ENCODE measurements at regions not wholly inside any gene's neighbourhood (a gene's known extent, or its start where the extent isn't known, plus 50 kb on each side); places are given as distances from the start of the nearest gene placed in this dataset.

DNA sequence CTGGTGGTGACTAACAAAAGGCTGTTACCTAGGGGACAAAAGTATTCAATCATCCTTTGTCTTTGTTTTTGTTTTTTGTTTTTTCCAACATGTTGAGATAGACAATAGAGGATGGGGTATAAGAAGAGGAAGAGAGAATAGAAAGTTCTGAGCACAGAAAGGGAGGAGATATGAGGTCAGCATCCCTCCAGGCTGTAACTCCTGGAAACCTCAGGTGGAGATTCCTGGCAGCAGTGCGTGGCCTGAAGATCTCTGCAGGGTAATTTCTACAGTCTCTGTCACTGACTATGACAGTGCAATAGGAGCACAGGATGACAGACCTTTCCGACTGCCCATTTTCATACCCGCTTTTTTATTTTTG is 112.1 kb downstream of the ADRB2 start:
- no peaks in the 10 kb centered on the region for H3K9me1 ChIP-seq (ENCODE audit: insufficient read depth, low read length)
- no peak overlapping the region for H3K4ac ChIP-seq (ENCODE audit: low read depth, low read length)
- no peak overlapping the region for H3K9ac ChIP-seq (ENCODE audit: low read depth, low read length)
- 83% methylated on average over 1 of the region's 3 CpGs; no CpG with 5 or more reads in 1 of the 2 experiments for WGBS, 2 experiments (ENCODE audit: extremely low coverage in 2 of 2, insufficient read length in 1 of 2)
- BruUV-seq (replicated peaks): no TSS peak
- in situ Hi-C loops (cut with MboI; ENCODE audit: low sequenced_read_pairs): no loop called here
- no peak overlapping the region for H3K14ac ChIP-seq (replicated peaks; ENCODE audit: low read depth, low read length)
- H3K27me3 ChIP-seq (ENCODE audit: control insufficient read depth, insufficient read depth, low read length): no peaks in the 10 kb centered on the region
- H3K27ac ChIP-seq (ENCODE audit: insufficient read depth, low read length): no peak overlapping the region
- no peak overlapping the region for H2AFZ ChIP-seq (replicated peaks; ENCODE audit: low read length, poor library complexity)
- H4K20me1 ChIP-seq (ENCODE audit: insufficient read depth, low read length): no peaks in the 10 kb centered on the region
- no peak overlapping the region for H2BK120ac ChIP-seq (ENCODE audit: low read depth, low read length)
- no peak for TF ChIP-seq BHLHE40 (IDR thresholded peaks at IDR 0.05; ENCODE audit: low read depth, low read length)
- no peak for TF ChIP-seq POLR2A (IDR thresholded peaks at IDR 0.05; ENCODE audit: low read depth, low read length)
- TF ChIP-seq, protein P1, sequence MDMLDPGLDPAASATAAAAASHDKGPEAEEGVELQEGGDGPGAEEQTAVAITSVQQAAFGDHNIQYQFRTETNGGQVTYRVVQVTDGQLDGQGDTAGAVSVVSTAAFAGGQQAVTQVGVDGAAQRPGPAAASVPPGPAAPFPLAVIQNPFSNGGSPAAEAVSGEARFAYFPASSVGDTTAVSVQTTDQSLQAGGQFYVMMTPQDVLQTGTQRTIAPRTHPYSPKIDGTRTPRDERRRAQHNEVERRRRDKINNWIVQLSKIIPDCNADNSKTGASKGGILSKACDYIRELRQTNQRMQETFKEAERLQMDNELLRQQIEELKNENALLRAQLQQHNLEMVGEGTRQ (IDR thresholded peaks at IDR 0.05; ENCODE audit: low read depth, low read length): no peak
- no peak for TF ChIP-seq CHD1 (IDR thresholded peaks at IDR 0.05; ENCODE audit: low read depth, low read length)
- no peak for TF ChIP-seq MAFK (IDR thresholded peaks at IDR 0.05; ENCODE audit: low read depth, low read length)
- TF ChIP-seq, protein P2, sequence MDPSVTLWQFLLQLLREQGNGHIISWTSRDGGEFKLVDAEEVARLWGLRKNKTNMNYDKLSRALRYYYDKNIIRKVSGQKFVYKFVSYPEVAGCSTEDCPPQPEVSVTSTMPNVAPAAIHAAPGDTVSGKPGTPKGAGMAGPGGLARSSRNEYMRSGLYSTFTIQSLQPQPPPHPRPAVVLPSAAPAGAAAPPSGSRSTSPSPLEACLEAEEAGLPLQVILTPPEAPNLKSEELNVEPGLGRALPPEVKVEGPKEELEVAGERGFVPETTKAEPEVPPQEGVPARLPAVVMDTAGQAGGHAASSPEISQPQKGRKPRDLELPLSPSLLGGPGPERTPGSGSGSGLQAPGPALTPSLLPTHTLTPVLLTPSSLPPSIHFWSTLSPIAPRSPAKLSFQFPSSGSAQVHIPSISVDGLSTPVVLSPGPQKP (IDR thresholded peaks at IDR 0.05; ENCODE audit: borderline replicate concordance, low read depth, low read length): no peak
- TF ChIP-seq RCOR1 (IDR thresholded peaks at IDR 0.05; ENCODE audit: insufficient replicate concordance, low read length): no peak
- TF ChIP-seq CEBPB (IDR thresholded peaks at IDR 0.05; ENCODE audit: low read depth, low read length): no peak
- TF ChIP-seq RAD21 (IDR thresholded peaks at IDR 0.05; ENCODE audit: low read length): no peak
- no peak for TF ChIP-seq RFX5 (IDR thresholded peaks at IDR 0.05; ENCODE audit: low read depth, low read length)
- H3K18ac ChIP-seq (ENCODE audit: low read depth, low read length): no peak overlapping the region
- no peak overlapping the region for H3K56ac ChIP-seq (ENCODE audit: extremely low read depth, insufficient read depth, low read length)
- ChIA-PET CTCF (interaction anchor here (0.5 kb wide), 1 partner anchor 51 kb away, joined by 3 read pairs; no protein-coding TSS in a partner anchor), POLR2A (ENCODE audit: unreplicated experiment) (no interaction called here)
- no peak overlapping the region for H4K5ac ChIP-seq (ENCODE audit: low read depth, low read length)
- intact Hi-C loops (cut with micrococcal nuclease): no loop called here
- no peak overlapping the region for H4K91ac ChIP-seq (ENCODE audit: insufficient read depth, low read depth, low read length)
- H2BK20ac ChIP-seq (ENCODE audit: low read depth, low read length): no peak overlapping the region
- no peak overlapping the region for H2BK15ac ChIP-seq (ENCODE audit: low read depth, low read length)
- no peak overlapping the region for H4K8ac ChIP-seq (ENCODE audit: low read depth in 2 of 2, low read length in 2 of 2)
- H3K79me1 ChIP-seq (ENCODE audit: low read depth in 1 of 2, low read length in 2 of 2): no peaks in the 10 kb centered on the region
- no peak overlapping the region for H2BK5ac ChIP-seq (ENCODE audit: low read depth, low read length, poor library complexity, severe bottlenecking)
- dilution Hi-C loops (cut with HindIII; ENCODE audit: low sequenced_read_pairs, unreplicated experiment): no loop called here
- H2AK5ac ChIP-seq (ENCODE audit: low read depth, low read length): no peak overlapping the region
- H3K23ac ChIP-seq (ENCODE audit: low read depth, low read length): no peak overlapping the region
- H2AK9ac ChIP-seq (replicated peaks; ENCODE audit: low read depth, low read length, poor library complexity): no peak overlapping the region
- H3K9me3 ChIP-seq (ENCODE audit: control insufficient read depth, insufficient read depth, low read length): no peaks in the 10 kb centered on the region
- H3K36me3 ChIP-seq (ENCODE audit: control insufficient read depth, insufficient read depth, low read length): no peaks in the 10 kb centered on the region
- no peaks in the 10 kb centered on the region for H3K4me1 ChIP-seq (ENCODE audit: control insufficient read depth, insufficient read depth, low read length)
- DNase-seq (no peak), ATAC-seq (ENCODE audit: low read depth) (no peak)
- H3K4me3 ChIP-seq (ENCODE audit: insufficient read depth, low read depth, low read length): no peak overlapping the region
- no peak overlapping the region for H3K4me2 ChIP-seq (ENCODE audit: low read depth, low read length)

All from IMR-90 (cell line).